Muscle of leg (tissue), 3 donors: ENCODE measurements at regions not wholly inside any gene's neighbourhood (a gene's known extent, or its start where the extent isn't known, plus 50 kb on each side); places are given as distances from the start of the nearest gene placed in this dataset.

ENCODE experiments used
- DNase-seq: peaks from one replicate; pipeline ENCODE4 v3.0.0; 2013
- H3K27ac ChIP-seq: one replicate; pipeline ENCODE4 v1.5.1; 2013; ENCODE audit warnings: mild to moderate bottlenecking, low read length, control low read depth
- H3K27me3 ChIP-seq: one replicate; pipeline ENCODE4 v1.6.1; 2013; ENCODE audit warnings: low read length; ENCODE audit not compliant: control insufficient read depth, insufficient read depth
- H3K36me3 ChIP-seq: one replicate; pipeline ENCODE4 v1.6.1; 2013; ENCODE audit warnings: low read length; ENCODE audit not compliant: control insufficient read depth, insufficient read depth
- H3K4me1 ChIP-seq: one replicate; pipeline ENCODE4 v1.6.1; 2013; ENCODE audit warnings: low read length; ENCODE audit not compliant: control insufficient read depth, insufficient read depth
- H3K4me3 ChIP-seq: one replicate; pipeline ENCODE4 v1.5.1; 2013; ENCODE audit warnings: low read length, control low read depth
- H3K9me3 ChIP-seq: replicated peaks from 2 replicates; pipeline ENCODE4 v1.6.1; 2013; ENCODE audit warnings: low read depth, low read length; ENCODE audit not compliant: control insufficient read depth
- WGBS: methylation state at CpG from one replicate; pipeline ENCODE4 v1.1.5; 2013; ENCODE audit warnings: missing lambda C conversion rate; ENCODE audit not compliant: insufficient coverage; 5-methylcytosine and 5-hydroxymethylcytosine counted together

GRCh38 chr20:57103146-57103800, 163.2 kb downstream of the BMP7 start:
- Histone ChIP-seq H3K27me3 (peaks cover 20% of the 10 kb centered on the region), H3K9me3 (no peaks in the 10 kb centered on the region), H3K36me3 (no peaks in the 10 kb centered on the region), H3K27ac (no peak overlapping the region), H3K4me3 (no peak overlapping the region), H3K4me1 (peaks cover 4% of the 10 kb centered on the region)
- WGBS, result 49% methylated on average over 5 of the region's 11 CpGs
- DNase-seq, result peak; percentile 37

- WGBS, result 88% methylated on average over 11 of the region's 11 CpGs
- DNase-seq, result no peak
- Histone ChIP-seq H3K27ac (no peak overlapping the region), H3K27me3 (peaks cover 22% of the 10 kb centered on the region), H3K9me3 (no peaks in the 10 kb centered on the region), H3K4me3 (no peak overlapping the region), H3K4me1 (peaks cover 13% of the 10 kb centered on the region), H3K36me3 (no peaks in the 10 kb centered on the region)
Measured at GRCh38 chr20:57104113-57104512, 162.3 kb downstream of the BMP7 start.

- Histone ChIP-seq H3K27me3 (peaks cover 22% of the 10 kb centered on the region), H3K4me1 (peaks cover 19% of the 10 kb centered on the region), H3K9me3 (no peaks in the 10 kb centered on the region), H3K4me3 (no peak overlapping the region), H3K27ac (no peak overlapping the region), H3K36me3 (no peaks in the 10 kb centered on the region)
- peak; percentile 19 for DNase-seq
- WGBS, result 14% methylated on average over 7 of the region's 13 CpGs
Measured at GRCh38 chr20:57104651-57105204, 161.7 kb downstream of the BMP7 start.

- peaks cover 18% of the 10 kb centered on the region for H3K27me3 ChIP-seq
- no peaks in the 10 kb centered on the region for H3K36me3 ChIP-seq
- no peak overlapping the region for H3K27ac ChIP-seq
- H3K9me3 ChIP-seq, result no peaks in the 10 kb centered on the region
- DNase-seq, result no peak
- no peak overlapping the region for H3K4me3 ChIP-seq
- H3K4me1 ChIP-seq, result peaks cover 22% of the 10 kb centered on the region
- WGBS, result 69% methylated on average over 9 of the region's 12 CpGs
Measured at GRCh38 chr20:57106030-57106682, 160.3 kb downstream of the BMP7 start.

GRCh38 chr20:57106692-57107091, 159.7 kb downstream of the BMP7 start:
- Histone ChIP-seq H3K36me3 (no peaks in the 10 kb centered on the region), H3K27me3 (peaks cover 18% of the 10 kb centered on the region), H3K9me3 (no peaks in the 10 kb centered on the region), H3K4me1 (peaks cover 22% of the 10 kb centered on the region), H3K27ac (no peak overlapping the region), H3K4me3 (no peak overlapping the region)
- DNase-seq, result no peak
- WGBS, result 57% methylated on average over 1 of the region's 4 CpGs

GRCh38 chr20:57107208-57107607, 159.2 kb downstream of the BMP7 start:
- Histone ChIP-seq H3K27me3 (peaks cover 18% of the 10 kb centered on the region), H3K9me3 (no peaks in the 10 kb centered on the region), H3K4me1 (peaks cover 22% of the 10 kb centered on the region), H3K36me3 (no peaks in the 10 kb centered on the region), H3K4me3 (no peak overlapping the region), H3K27ac (no peak overlapping the region)
- WGBS, result 78% methylated on average over 8 of the region's 13 CpGs
- no peak for DNase-seq

GRCh38 chr20:57108218-57108617, 158.2 kb downstream of the BMP7 start:
- peaks cover 22% of the 10 kb centered on the region for H3K4me1 ChIP-seq
- no peak for DNase-seq
- H3K9me3 ChIP-seq, result no peaks in the 10 kb centered on the region
- H3K27me3 ChIP-seq, result peaks cover 18% of the 10 kb centered on the region
- no peak overlapping the region for H3K27ac ChIP-seq
- no peak overlapping the region for H3K4me3 ChIP-seq
- H3K36me3 ChIP-seq, result no peaks in the 10 kb centered on the region
- 69% methylated on average over 2 of the region's 4 CpGs for WGBS

- Histone ChIP-seq H3K9me3 (no peaks in the 10 kb centered on the region), H3K4me3 (no peak overlapping the region), H3K27ac (peak overlapping the region; percentile 2), H3K4me1 (peaks cover 22% of the 10 kb centered on the region), H3K36me3 (no peaks in the 10 kb centered on the region), H3K27me3 (peaks cover 18% of the 10 kb centered on the region)
- 21% methylated on average over 14 of the region's 18 CpGs for WGBS
- DNase-seq, result peak; percentile 85
Measured at GRCh38 chr20:57108742-57109570, 157.5 kb downstream of the BMP7 start.

- Histone ChIP-seq H3K9me3 (no peaks in the 10 kb centered on the region), H3K36me3 (no peaks in the 10 kb centered on the region), H3K27ac (no peak overlapping the region), H3K4me3 (no peak overlapping the region), H3K27me3 (peaks cover 15% of the 10 kb centered on the region), H3K4me1 (peaks cover 22% of the 10 kb centered on the region)
- 53% methylated on average over 6 of the region's 10 CpGs for WGBS
- DNase-seq, result peak; percentile 69
Measured at GRCh38 chr20:57109571-57109953, 156.9 kb downstream of the BMP7 start.
